MG63 (cell line): ENCODE measurements at regions not wholly inside any gene's neighbourhood (a gene's known extent, or its start where the extent isn't known, plus 50 kb on each side); places are given as distances from the start of the nearest gene placed in this dataset.
"Not testable (repeated sequence)": the region's sequence is repeated elsewhere in the genome, so short reads cannot be mapped to it uniquely, and the experiment has no call there.

Source experiments
- DNase-seq: peaks from one replicate; pipeline ENCODE4 v3.0.0-alpha.2; 2020
- H3K27me3 ChIP-seq: fragments of 250-450 bp; sonication (Bioruptor Pico); 2 replicates; pipeline ENCODE4 v1.5.1; 2020; ENCODE audit warnings: mild to moderate bottlenecking, moderate library complexity
- H3K36me3 ChIP-seq: fragments of 250-450 bp; sonication (Bioruptor Pico); 2 replicates; pipeline ENCODE4 v1.5.1; 2020; ENCODE audit warnings: mild to moderate bottlenecking, moderate library complexity
- H3K4me3 ChIP-seq: fragments of 250-450 bp; sonication (Bioruptor Pico); 2 replicates; pipeline ENCODE4 v1.5.1; 2020; ENCODE audit warnings: mild to moderate bottlenecking, moderate library complexity
- H3K9me3 ChIP-seq: fragments of 250-450 bp; sonication (Bioruptor Pico); 2 replicates; pipeline ENCODE4 v1.5.1; 2020; ENCODE audit warnings: mild to moderate bottlenecking, moderate library complexity

DNA sequence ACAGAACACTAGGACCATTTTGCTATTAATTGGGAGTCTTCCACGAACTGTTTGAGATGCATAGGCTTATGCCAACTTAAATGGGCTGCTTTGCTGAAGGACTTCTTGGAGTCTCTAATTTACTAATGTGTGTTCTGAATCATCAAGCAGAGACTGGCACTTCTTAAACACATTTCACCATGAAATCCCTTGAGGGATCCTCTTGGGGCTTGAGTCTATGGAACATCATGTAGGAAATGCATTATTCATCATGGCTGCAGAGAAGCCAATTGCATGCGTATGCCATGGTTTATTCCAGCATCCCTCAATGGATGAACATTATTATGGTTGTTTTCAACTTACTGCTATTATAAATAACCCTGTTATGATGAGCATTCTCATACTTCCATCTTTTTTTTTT, 73.4 kb downstream of the FGD2 start:
- DNase-seq, result no peak
- Histone ChIP-seq H3K4me3 (no peak overlapping the region), H3K27me3 (no peaks in the 10 kb centered on the region), H3K9me3 (no peaks in the 10 kb centered on the region; the same call in 1 of the 2 replicates), H3K36me3 (no peaks in the 10 kb centered on the region)

DNA sequence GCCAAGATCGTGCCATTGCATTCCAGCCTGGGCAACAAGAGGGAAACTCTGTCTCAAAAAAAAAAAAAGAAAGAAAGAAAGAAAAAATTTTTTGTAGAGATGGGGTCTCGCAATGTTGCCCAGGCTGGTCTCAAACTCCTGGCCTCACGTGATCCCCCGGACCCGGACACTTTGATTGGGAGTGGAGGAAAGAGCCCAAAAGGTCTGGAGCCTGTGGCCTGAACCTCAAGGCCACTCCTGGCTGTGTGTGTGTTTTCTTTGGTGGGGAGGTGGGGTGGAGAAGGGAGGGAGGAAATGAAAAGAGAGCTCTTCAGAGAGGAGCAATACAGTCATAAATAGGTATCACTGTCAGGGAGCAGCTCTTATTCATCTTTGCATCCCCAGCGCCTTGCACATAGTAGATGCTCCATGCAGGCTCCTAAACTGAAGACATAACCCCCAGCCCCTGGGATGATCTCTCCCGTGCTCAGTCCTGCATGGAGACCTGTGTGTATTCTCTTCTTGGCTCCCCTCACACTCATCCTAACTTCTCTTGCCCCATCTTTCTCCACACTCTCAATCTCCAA, 75.7 kb downstream of the FGD2 start:
- no peaks in the 10 kb centered on the region for H3K9me3 ChIP-seq
- no peaks in the 10 kb centered on the region for H3K27me3 ChIP-seq
- H3K4me3 ChIP-seq, result no peak overlapping the region
- DNase-seq, result no peak
- H3K36me3 ChIP-seq, result no peaks in the 10 kb centered on the region

DNA sequence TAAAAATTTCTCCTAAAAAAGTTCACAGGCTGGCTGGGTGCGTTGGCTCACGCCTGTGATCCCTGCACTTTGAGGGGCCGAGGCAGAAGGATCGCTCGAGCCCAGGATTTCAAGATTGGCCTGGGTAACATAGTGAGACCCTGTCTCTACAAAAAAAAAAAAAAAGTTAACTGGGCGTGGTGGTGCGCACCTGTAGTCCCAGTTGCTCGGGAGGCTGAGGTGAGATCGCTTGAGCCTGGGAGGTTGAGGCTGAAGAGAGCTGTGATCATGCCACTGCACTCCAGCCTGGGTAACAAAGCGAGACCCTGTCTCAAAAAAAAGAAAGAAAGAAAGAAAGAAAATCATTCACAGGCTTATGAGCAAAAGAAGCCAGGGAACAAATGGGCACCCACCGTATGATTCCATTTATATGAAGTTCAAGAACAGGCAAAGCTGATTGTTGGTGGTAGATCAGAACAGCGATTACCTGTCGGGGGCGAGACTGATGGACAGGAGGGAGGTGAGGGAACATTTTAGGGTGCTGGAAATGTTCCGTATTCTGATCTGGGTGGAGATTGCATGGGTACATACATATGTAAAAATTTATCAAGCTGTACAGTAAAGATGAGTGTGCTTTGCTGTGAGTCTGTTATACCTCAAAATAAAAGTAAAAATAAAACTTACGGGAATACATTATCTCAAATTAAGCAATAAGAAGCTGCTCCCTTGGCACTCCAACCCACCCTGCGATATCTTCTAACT, 77.1 kb downstream of the FGD2 start:
- Histone ChIP-seq H3K9me3 (no peaks in the 10 kb centered on the region), H3K27me3 (no peaks in the 10 kb centered on the region), H3K36me3 (no peaks in the 10 kb centered on the region), H3K4me3 (no peak overlapping the region)
- no peak for DNase-seq

DNA sequence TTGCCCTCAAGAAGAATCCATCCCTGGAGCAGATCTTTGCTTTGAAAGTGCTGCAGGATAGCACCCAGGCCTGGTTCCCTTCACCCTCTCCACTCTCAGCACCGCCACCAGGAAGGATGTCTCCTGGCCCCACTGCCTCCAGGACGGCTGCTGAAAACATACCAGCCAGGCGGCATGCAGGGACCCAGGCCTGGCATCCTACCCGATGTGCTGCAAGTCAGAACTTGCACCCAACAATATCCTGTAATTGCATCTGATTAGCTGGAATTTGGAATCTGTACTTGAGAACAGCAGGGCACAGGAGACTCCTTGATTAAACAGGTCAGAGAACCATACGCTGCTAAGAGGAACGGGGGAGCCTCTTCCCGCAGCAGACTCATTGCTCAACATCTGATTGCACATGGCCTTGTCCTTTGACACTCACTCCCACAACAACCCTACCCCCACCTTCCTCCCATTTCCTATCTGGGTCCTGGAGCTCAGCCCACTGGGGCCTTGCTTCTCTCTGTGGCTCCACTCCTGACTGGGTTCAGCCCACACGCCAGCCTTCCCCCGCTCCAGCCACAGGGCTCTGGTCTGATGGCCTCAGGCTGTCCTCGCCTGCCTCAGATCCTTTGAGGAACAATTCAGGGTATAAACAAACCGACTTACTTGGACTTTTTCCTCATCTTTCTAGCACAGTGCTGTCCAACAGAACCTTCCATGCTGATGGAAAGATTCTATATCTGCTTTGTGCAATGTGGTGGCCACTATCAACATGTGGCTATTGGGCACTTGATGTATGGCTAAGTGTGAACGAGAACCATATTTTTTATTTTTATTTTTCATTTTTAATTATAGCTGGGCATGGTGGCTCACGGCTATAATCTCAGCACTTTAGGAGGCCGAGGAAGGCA, 78.0 kb downstream of the FGD2 start:
- H3K36me3 ChIP-seq, result no peaks in the 10 kb centered on the region
- H3K9me3 ChIP-seq, result no peaks in the 10 kb centered on the region
- no peak overlapping the region for H3K4me3 ChIP-seq
- no peak for DNase-seq
- no peaks in the 10 kb centered on the region for H3K27me3 ChIP-seq

DNA sequence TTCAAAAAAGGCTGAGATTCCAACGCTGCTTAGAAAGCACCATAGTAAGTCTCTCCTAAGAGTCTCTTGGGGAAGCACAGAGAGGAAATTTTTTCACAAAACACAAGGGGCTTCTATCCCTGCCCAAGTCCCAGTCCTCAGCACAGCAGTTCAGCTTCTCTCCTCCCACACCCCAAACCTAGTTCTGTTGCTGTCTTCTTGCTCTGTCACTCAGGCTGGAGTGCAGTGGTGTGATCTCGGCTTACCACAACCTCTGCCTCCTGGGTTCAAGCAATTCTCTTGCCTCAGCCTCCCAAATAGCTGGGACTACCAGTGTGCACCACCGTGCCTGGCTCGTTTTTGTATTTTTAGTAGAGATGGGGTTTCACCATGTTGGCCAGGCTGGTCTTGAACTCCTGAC, 79.2 kb downstream of the FGD2 start:
- H3K4me3 ChIP-seq, DNase-seq, H3K9me3 ChIP-seq, H3K36me3 ChIP-seq, H3K27me3 ChIP-seq: not testable (repeated sequence)

DNA sequence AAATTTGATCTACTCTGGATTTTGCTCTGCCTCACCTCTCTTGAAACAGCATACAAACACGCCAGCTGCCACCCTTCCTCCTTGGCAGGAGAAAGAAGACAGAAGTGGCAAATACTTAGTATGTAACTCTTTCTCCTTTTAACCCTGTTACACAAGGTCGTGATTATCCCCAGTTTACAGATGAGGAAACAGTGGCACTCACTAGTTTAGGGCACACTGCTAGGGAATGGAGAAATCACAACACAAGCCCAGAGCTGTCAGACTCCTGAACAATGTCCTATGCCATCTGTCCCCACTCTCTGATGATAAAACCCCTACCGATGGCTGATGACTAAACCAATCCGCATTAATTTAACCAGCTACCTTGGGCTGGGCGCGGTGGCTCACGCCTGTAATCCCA, 79.7 kb downstream of the FGD2 start:
- DNase-seq, result no peak
- H3K27me3 ChIP-seq, result no peaks in the 10 kb centered on the region
- H3K36me3 ChIP-seq, result no peaks in the 10 kb centered on the region
- no peak overlapping the region for H3K4me3 ChIP-seq
- no peaks in the 10 kb centered on the region for H3K9me3 ChIP-seq

DNA sequence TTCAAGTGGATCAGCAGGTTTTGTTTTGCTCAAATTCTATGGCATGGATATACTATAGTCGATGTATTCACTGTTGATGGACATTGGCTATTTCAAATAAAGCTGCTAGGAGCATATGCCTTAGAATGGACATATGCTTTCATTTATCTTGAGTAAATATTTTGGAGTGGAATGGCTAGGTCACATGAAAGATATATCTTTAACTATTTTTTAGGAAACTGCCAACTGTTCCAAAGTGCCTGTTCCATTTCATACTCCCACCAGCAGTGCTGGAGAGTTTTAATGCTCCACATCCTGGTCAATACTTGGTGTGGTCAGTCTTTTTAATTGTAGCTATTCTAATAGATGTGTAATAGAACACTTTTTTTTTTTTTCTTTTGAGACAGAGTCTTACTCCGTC, 81.1 kb upstream of the PIM1 start:
- H3K9me3 ChIP-seq, result no peaks in the 10 kb centered on the region
- no peak for DNase-seq
- H3K4me3 ChIP-seq, result no peak overlapping the region
- H3K36me3 ChIP-seq, result no peaks in the 10 kb centered on the region
- H3K27me3 ChIP-seq, result no peaks in the 10 kb centered on the region

DNA sequence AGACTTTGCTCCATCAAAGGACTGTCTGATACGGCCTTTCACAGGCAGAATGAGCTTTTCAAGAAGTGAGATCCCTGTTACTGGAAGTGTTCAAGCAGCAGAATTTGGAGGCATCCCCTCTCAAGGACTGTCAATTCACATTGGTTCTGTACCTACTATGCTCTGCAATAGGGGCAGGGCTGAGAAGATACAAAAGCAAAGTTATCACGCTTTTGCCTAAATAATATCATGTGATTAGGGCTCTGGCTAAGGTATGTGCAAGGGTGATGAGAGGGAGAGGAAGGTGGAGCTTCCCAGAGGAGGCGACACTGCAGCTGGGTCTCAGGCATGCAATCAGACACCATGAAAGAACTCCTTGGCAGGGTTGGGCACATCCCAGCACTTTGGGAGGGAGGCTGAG, 80.2 kb upstream of the PIM1 start:
- Histone ChIP-seq H3K36me3 (no peaks in the 10 kb centered on the region), H3K27me3 (no peaks in the 10 kb centered on the region), H3K4me3 (no peak overlapping the region), H3K9me3 (no peaks in the 10 kb centered on the region)
- no peak for DNase-seq

DNA sequence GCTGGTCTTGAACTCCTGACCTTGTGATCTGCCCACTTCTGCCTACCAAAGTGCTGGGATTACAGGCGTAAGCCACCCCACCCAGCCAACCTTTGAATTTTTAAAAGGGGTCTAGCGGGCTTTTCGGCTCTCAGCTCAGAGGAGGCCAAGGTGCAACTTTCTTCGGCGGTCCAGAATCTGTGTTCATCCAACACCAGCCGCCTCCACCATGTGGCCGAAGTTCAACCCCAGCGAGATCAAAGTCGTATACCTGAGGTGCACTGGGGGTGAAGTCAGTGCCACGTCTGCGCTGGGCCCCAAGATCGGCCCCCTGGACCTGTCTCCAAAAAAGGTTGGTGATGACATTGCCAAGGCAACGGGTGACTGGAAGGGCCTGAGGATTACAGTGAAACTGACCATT, 78.8 kb upstream of the PIM1 start:
- not testable (repeated sequence) for H3K27me3 ChIP-seq, H3K9me3 ChIP-seq, DNase-seq, H3K4me3 ChIP-seq, H3K36me3 ChIP-seq

DNA sequence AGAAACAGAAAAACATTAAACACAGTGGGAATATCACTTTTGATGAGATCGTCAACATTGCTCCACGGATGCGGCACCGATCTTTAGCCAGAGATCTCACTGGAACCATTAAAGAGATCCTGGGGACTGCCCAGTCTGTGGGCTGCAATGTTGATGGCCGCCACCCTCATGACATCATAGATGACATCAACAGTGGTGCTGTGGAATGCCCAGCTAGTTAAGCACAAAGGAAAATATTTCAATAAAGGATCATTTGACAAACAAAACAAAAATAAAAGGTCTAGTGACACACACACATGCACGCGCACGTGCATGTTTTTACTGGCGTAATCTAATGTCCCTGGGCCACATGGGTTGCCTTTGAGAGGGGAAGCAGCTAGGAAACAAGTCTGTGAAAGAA, 78.4 kb upstream of the PIM1 start:
- H3K27me3 ChIP-seq, DNase-seq, H3K9me3 ChIP-seq, H3K4me3 ChIP-seq, H3K36me3 ChIP-seq: not testable (repeated sequence)

DNA sequence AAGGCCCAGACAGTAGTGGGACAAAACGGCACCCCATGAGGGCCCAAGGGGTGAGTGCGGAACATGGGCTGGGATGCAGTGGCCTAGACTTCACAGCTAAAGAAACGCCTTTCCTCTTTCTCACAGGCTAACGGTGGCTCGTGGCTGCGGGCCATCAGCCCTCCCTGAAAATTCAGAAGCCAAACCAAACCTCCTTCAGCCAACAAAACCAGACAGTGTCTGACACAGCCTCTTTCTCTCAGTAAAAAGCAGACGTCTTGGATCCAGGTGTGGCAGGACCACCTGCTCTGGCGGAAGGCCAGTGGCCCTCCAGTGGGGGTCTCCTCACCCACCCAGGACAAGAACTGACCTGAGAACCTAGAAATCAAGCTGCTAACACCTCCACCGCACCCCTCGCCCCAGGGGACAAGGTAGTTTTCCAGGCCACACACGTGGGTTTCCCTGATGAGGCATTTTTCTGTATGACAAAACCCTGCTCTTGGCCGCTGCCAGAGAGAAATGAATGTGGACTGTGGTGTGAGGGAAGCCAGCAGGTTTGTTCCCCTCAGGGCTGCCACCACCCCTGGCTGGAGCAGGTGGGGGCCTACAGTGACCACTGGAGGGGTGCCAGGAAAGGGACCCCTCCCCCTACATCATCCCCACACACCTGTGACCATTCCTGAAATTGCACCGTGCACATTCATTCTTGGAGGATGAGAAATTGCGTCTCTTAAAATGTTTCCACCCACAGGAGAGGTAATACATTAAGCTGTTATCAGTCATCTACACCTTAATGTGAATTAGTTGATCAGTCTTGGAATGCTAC, 76.8 kb upstream of the PIM1 start:
- Histone ChIP-seq H3K36me3 (no peaks in the 10 kb centered on the region), H3K27me3 (no peaks in the 10 kb centered on the region), H3K4me3 (no peak overlapping the region), H3K9me3 (no peaks in the 10 kb centered on the region)
- DNase-seq, result no peak

DNA sequence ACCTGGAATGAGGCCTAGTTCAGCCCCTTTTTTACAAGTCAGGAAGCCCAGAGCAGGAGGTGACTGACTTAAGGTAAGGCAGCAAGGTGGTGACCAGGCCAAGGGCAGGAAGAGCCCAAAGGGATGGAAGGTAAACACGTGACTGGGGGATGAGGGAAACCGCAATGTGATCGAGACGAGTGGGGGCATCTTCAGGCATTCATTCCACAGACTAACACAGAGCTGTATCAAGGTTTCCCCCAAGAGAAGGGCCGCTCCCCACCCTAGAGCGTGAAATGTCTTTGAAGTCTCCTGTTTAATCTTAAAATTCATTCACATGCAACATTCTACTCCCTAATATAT, 76.3 kb upstream of the PIM1 start:
- Histone ChIP-seq H3K27me3 (no peaks in the 10 kb centered on the region), H3K4me3 (no peak overlapping the region), H3K9me3 (no peaks in the 10 kb centered on the region), H3K36me3 (no peaks in the 10 kb centered on the region)
- DNase-seq, result no peak

DNA sequence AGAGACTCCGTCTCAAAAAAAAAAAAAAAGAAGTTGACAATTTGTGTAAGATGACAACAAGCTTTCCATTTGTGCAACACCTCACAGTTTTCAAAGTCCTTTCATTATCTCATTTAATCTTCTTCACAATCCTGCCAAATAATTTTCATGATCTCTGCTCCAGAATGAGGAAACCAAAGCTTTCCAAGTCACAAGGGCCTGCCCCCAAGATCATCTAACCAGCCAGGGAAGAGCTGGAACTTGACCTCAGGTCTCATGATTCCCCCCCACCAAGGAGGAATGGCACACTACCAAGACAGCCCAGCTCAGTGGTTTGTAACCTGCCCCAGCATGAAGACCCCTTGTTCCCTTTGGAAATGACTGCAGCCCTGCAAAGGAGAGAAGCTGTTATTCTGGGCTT, 74.0 kb upstream of the PIM1 start:
- no peak for DNase-seq
- H3K27me3 ChIP-seq, result no peaks in the 10 kb centered on the region
- H3K36me3 ChIP-seq, result no peaks in the 10 kb centered on the region
- H3K9me3 ChIP-seq, result no peaks in the 10 kb centered on the region
- H3K4me3 ChIP-seq, result no peak overlapping the region

DNA sequence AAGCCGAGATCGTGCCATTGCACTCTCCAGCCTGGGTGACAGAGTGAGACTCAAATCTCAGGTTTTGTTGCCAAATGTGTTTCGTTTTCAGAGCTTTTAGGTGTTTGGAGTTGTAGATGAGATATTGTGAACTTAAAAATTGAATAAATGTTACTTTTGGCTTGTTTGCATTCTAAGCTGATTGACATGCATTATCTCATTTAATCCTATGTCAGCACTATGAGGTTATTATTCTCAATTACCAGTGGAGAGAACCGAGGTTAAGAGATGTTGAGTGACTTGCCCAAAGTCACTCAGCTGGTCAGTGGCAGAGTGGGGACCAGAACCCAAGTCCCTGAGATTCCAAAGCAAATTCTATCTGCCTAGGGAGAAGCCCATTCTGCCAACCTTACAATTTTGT, 72.6 kb upstream of the PIM1 start:
- H3K9me3 ChIP-seq, result no peaks in the 10 kb centered on the region
- H3K36me3 ChIP-seq, result no peaks in the 10 kb centered on the region
- no peak overlapping the region for H3K4me3 ChIP-seq
- no peaks in the 10 kb centered on the region for H3K27me3 ChIP-seq
- DNase-seq, result no peak

DNA sequence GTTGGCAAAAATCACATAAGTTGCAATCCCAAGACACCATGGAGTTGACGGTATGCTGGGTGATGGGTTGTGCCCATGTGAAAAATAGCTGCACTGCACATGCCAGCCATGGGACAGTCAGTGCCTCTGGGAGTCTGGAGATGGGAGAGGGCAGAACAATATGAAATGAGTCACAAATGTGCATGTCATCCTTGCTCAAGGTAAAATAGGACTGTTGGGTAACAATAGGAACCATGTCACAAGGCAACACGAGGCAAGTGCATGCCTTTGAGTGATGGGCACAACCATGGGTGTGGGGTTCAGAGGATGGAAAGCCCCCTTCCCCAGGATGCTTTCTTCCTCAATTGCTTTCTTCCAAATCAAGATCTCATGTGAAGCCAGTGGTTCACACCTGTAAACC, 70.5 kb upstream of the PIM1 start:
- Histone ChIP-seq H3K36me3 (no peaks in the 10 kb centered on the region), H3K9me3 (no peaks in the 10 kb centered on the region), H3K27me3 (no peaks in the 10 kb centered on the region), H3K4me3 (no peak overlapping the region)
- no peak for DNase-seq

DNA sequence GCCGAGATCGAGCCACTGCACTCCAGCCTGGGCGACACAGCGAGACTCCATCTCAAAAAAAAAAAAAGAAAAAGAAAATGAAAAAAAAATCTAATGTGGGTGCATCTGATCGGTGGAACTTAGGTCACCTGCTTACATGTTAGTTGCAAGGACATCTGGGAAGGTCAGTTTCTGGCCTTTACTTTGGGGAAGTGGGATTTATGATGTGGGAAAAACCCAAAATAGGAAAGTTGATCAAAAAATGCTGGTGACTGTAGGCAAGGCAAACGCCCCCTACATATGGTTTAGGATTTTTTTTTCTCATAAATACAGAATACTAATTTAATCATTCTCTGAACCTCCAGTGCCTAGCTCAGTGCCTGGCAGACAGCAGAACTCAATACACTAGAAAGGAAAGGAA, 69.2 kb upstream of the PIM1 start:
- Histone ChIP-seq H3K36me3 (no peaks in the 10 kb centered on the region), H3K4me3 (no peak overlapping the region), H3K27me3 (no peaks in the 10 kb centered on the region), H3K9me3 (no peaks in the 10 kb centered on the region)
- no peak for DNase-seq

DNA sequence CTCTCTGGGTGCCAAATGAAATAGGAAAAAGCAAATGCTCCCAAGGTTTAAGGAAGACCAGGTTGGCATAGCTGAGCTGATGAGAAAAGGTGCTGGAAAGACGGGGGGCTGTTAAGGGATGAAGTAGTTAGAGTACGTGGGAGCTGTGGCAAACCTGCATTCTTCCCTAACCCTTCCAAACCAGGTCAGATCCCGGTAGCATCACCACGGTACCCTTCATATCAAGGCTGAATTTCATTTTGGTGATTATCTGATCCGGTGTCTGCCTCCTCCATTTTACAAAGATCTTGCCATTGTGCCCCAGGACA, 68.0 kb upstream of the PIM1 start:
- no peak for DNase-seq
- H3K4me3 ChIP-seq, result no peak overlapping the region
- no peaks in the 10 kb centered on the region for H3K27me3 ChIP-seq
- H3K9me3 ChIP-seq, result no peaks in the 10 kb centered on the region
- no peaks in the 10 kb centered on the region for H3K36me3 ChIP-seq
